ENCODE measurements at regions not wholly inside any gene's neighbourhood (a gene's known extent, or its start where the extent isn't known, plus 50 kb on each side); places are given as distances from the start of the nearest gene placed in this dataset.
"Not testable (repeated sequence)": the region's sequence is repeated elsewhere in the genome, so short reads cannot be mapped to it uniquely, and the experiment has no call there.

DNA sequence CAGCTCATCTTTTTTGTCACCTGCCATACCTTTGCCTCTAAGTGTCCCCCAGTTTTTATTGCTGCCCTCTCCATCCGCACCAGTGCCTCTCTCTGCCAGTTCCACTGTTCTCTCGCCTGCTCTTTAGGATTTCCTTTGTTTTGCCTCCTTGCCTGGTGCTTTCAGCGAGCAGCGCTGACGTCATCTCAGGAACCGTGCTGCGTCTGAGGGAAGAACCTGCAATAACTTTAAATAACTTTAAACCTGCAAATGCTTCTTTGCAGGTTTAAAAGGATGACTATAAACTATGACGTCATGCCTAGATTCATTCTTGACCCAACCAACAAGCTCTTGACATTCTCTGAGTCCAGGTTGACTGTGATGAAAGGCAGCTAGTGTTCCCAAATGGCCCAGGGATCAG lies 105.1 kb downstream of the LRRC74B start:
- H3K36me3 ChIP-seq; H3K4me1 ChIP-seq; intact Hi-C loops (cut with DNase I; ENCODE audit: low total_unique reads); H3K9me3 ChIP-seq; H3K4me3 ChIP-seq; H3K27me3 ChIP-seq (replicated peaks in 1 of 7); H3K27ac ChIP-seq; DNase-seq: not testable (repeated sequence)
- WGBS, 5 donors, result 10 to 45% (median 38%) methylated on average over 6 to 8 of the region's 8 CpGs

DNA sequence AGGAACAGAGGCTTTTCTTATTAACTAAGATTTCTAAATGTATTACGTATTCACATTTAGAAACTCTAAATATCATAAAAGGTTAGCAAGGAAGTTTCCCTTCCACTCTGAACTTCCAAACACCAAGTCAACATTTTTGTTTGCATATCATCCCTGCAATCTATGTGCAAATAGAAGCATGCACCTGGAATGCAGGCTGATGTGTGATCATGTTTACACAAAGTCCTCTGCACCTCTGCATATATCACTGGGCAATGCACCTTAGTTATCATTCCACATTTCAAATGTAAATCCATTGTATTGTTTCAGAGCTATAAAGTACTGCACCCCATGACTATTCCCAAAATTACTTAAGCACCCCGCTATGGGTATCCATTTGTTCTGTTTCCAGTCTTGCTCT lies 142.1 kb downstream of the LRRC74B start:
- H3K4me1 ChIP-seq; H3K4me3 ChIP-seq; H3K36me3 ChIP-seq; DNase-seq; H3K9me3 ChIP-seq; H3K27me3 ChIP-seq (replicated peaks in 1 of 7); H3K27ac ChIP-seq; intact Hi-C loops (cut with DNase I; ENCODE audit: low total_unique reads): not testable (repeated sequence)
- WGBS, 5 donors, result 100% methylated on average over 1 of the region's 2 CpGs; no CpG with 5 or more reads in 4 of the 5 donors

DNA sequence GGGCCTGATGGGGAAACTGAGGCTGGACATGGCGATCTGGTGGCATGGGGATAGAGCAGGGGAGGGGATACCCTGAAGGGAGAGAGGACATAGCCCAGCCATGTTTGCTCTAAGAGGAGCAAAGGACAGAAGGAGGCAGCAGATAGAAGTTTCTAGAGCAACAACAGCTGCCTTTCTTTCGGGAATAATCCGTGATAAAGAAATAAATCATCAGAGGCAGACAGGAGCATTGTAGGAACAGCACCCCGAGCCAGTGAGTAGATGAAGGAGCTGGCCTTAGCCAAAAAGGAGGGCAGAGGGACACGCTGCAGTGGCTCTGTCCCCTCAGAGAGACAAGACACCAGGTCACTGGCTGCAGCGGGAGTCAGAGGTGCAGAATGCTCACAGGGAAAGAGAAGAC lies 166.3 kb downstream of the LRRC74B start:
- H3K9me3 ChIP-seq; H3K4me1 ChIP-seq; H3K4me3 ChIP-seq; intact Hi-C loops (cut with DNase I; ENCODE audit: low total_unique reads); H3K36me3 ChIP-seq; H3K27me3 ChIP-seq (replicated peaks in 1 of 7); DNase-seq; H3K27ac ChIP-seq: not testable (repeated sequence)
- 41 to 44% methylated on average over 3 of the region's 6 CpGs; no CpG with 5 or more reads in 3 of the 5 donors for WGBS, 5 donors

DNA sequence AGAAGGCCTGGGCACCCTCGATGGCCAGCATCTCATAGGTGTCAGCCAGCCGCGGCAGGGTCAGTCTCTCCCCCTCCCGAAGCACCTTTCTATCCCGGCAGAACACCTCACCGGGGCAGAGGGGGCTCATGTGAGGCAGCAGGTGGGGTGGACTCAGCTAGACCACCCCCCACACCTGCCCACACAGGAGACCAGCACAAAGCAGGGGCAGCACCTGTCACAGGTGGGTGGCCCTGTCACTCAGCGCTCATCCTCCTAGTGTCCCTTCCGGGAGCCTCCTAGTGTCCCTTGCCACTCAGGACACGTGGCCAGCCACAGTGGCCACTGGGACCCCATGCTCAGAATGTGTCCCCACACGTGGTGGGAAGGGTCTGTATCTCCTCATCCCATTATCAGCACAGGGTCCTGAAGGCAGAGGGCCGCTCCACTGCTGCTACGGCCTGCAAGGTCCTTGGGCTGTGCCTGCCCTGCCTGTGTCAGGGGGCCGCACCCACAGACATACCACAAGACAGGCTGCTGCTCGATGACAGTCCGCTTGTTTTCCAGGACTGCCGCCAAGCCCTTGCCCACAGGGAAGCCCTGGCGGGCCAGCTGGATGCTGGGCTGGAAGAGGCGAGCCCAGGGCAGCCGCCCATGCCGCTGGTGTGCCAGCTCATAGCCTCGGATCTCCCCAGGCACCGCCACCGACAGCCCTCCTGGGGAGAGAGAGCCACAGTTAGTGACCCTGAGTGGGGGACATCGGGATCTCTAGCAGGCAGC lies 167.4 kb upstream of the RIMBP3B start:
- H3K9me3 ChIP-seq; H3K27me3 ChIP-seq (replicated peaks in 1 of 7); H3K4me3 ChIP-seq; intact Hi-C loops (cut with DNase I; ENCODE audit: low total_unique reads); DNase-seq; H3K4me1 ChIP-seq; H3K27ac ChIP-seq; H3K36me3 ChIP-seq: not testable (repeated sequence)
- WGBS, 5 donors, result 79 to 93% (median 86%) methylated on average over 3 to 15 of the region's 24 CpGs; no CpG with 5 or more reads in 1 of the 5 donors

DNA sequence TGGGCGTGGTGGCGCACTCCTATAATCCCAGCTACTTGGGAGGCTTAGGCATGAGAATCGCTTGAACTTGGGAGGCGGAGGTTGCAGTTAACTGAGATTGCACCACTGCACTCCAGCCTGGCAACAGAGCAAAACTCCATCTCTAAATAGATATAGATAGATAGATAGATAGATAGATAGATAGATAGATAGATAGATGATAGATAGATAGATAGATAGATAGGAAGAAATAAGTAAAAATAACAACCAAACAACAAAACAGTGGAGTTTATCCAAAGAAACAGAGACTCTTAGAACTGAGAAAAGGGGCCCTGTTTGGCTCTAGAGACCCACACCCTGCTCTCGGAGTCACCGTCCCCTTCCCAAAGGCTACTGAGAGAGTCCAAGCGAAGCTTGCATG lies 158.7 kb upstream of the RIMBP3B start:
- H3K27ac ChIP-seq; intact Hi-C loops (cut with DNase I; ENCODE audit: low total_unique reads); DNase-seq; H3K4me1 ChIP-seq; H3K27me3 ChIP-seq (replicated peaks in 1 of 7); H3K36me3 ChIP-seq; H3K4me3 ChIP-seq; H3K9me3 ChIP-seq: not testable (repeated sequence)
- WGBS, 5 donors, result 93 to 100% (median 100%) methylated on average over 1 to 3 of the region's 7 CpGs

DNA sequence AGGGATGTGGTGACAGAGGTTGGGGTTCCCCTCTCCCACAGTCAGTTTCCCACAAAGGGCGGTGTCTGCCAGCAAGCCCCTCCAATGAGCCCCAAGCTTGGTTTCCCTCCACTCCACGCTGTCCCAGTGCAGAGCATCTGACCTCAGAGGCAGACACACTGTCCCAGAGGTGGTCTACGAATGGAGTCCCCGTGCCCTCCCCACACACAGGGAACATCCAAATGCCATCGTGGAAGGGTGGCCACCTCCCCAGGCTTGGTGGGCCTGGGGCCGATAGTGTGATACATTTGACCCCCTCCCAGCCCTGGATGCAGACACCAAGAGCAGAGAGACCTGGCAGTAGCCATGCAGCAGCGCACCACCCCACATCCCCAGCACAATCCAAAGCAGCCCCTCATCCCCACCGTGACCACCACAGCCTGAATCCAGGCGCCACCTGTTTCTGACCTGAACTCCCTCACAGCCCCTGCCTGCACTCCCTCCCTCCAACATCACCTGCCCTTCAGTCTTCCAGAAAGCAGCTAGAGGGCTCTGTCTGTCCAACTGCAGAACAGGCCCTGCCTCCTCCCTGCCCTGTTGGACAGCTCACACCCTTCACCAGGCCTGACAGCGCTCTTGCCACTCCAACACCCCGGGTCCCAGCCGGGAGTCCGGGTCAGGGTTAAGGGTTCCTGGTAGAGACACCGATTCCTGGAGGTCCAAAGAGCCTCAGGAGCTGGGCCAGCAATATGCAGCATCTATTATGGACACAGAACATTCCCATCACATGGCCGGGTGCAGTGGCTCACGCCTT lies 156.5 kb upstream of the RIMBP3B start:
- H3K4me3 ChIP-seq; H3K27me3 ChIP-seq (replicated peaks in 1 of 7); intact Hi-C loops (cut with DNase I; ENCODE audit: low total_unique reads); H3K4me1 ChIP-seq; H3K9me3 ChIP-seq; DNase-seq; H3K27ac ChIP-seq; H3K36me3 ChIP-seq: not testable (repeated sequence)
- WGBS, 5 donors, result 68 to 86% (median 76%) methylated on average over 4 to 11 of the region's 16 CpGs

DNA sequence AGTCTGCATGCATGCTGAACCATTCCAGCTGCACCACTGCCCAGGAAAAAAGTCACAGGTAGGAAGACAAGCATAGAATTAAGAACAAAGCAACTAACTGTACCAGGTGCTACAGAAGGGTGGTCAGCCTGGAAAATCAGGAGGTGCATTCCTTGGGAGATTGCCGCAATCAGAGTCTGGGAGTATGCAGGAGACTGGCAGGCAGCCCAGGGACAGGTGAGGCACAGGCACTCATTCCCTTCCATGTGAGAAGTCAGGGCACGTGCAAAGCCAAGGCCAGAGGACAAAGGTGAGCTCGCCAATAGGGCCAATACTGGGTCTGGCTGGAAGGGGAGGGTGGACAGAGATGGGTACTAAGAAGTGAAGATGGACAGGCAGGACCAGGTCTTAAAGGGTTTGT lies 132.1 kb upstream of the RIMBP3B start:
- H3K27ac ChIP-seq; DNase-seq; H3K36me3 ChIP-seq; intact Hi-C loops (cut with DNase I; ENCODE audit: low total_unique reads); H3K9me3 ChIP-seq; H3K4me3 ChIP-seq; H3K4me1 ChIP-seq; H3K27me3 ChIP-seq (replicated peaks in 1 of 7): not testable (repeated sequence)
- WGBS, 5 donors, result 75 to 100% (median 92%) methylated on average over 1 to 2 of the region's 3 CpGs; no CpG with 5 or more reads in 1 of the 5 donors

DNA sequence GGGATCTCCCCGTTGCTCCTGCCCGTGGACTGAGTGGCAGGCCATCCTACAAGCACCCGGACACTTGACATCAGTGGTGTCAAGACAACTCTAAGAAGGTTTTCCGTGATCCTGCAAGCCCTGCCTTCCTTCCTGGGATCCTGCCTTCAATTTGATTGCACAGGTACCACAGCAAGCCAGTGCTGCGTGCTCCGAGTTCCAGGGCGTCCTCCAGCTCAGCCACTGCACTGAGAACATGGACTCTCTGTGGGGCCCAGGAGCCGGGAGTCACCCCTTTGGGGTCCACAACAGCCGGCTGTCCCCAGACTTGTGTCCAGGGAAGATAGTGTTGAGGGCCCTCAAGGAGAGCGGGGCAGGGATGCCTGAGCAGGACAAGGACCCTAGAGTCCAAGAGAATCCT lies 100.9 kb upstream of the RIMBP3B start:
- H3K36me3 ChIP-seq; H3K9me3 ChIP-seq; H3K27me3 ChIP-seq (replicated peaks in 1 of 7); H3K4me3 ChIP-seq; H3K4me1 ChIP-seq; intact Hi-C loops (cut with DNase I; ENCODE audit: low total_unique reads); H3K27ac ChIP-seq: not testable (repeated sequence)
- WGBS, 5 donors, result 68 to 94% (median 84%) methylated on average over 4 to 5 of the region's 10 CpGs; no CpG with 5 or more reads in 2 of the 5 donors
- DNase-seq, result peak; percentile 60

DNA sequence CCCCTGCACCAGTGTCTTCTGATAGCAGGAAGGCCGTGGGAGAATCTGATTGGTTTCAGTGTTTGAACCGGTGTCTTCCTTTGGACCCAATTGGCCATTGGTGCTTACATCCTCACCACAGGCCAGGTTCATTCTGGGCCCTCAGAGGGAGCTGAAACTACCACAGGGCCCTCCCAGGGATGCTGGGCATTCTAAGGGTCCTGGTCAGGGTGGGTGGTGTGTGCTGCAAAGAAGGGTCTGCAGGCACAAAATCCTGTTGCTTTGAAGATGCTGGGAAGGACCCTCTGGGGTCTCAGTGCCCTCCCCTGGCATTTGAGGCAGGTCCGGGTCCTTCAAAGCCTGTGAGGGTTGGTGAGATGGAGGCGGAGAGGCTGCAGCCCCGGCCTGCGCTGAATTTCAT lies 89.8 kb upstream of the RIMBP3B start:
- H3K9me3 ChIP-seq; intact Hi-C loops (cut with DNase I; ENCODE audit: low total_unique reads); H3K4me3 ChIP-seq; H3K27me3 ChIP-seq (replicated peaks in 1 of 7); DNase-seq; H3K4me1 ChIP-seq; H3K27ac ChIP-seq; H3K36me3 ChIP-seq: not testable (repeated sequence)
- no CpG with 5 or more reads among the region's 6 CpGs for WGBS, 5 donors

DNA sequence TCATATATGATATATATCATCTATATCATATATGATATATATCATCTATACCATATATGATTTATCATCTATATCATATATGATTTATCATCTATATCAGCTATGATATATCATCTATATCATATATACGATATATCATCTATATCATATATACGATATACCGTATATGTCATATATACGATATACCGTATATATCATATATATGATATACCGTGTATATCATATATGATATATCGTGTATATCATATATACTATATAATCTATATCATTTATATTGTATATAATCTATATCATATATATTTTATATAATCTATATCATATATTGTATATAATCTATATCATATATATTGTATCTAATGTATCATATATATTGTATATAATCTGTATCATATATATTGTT lies 55.9 kb upstream of the RIMBP3B start:
- H3K27ac ChIP-seq; H3K27me3 ChIP-seq (replicated peaks in 1 of 7); intact Hi-C loops (cut with DNase I; ENCODE audit: low total_unique reads); H3K4me1 ChIP-seq; H3K4me3 ChIP-seq; H3K36me3 ChIP-seq; H3K9me3 ChIP-seq; DNase-seq: not testable (repeated sequence)
- 44 to 95% (median 55%) methylated on average over 7 of the region's 7 CpGs; no CpG with 5 or more reads in 1 of the 5 donors for WGBS, 5 donors
